GM19035 (cell line): ENCODE measurements at regions not wholly inside any gene's neighbourhood (a gene's known extent, or its start where the extent isn't known, plus 50 kb on each side); places are given as distances from the start of the nearest gene placed in this dataset.
"Not testable (repeated sequence)": the region's sequence is repeated elsewhere in the genome, so short reads cannot be mapped to it uniquely, and the experiment has no call there.

Source experiments
- ATAC-seq: cut with Tn5 transposase; IDR thresholded peaks from one replicate; pipeline ENCODE4 v1.9.1; 2021; ENCODE audit not compliant: unreplicated experiment

DNA sequence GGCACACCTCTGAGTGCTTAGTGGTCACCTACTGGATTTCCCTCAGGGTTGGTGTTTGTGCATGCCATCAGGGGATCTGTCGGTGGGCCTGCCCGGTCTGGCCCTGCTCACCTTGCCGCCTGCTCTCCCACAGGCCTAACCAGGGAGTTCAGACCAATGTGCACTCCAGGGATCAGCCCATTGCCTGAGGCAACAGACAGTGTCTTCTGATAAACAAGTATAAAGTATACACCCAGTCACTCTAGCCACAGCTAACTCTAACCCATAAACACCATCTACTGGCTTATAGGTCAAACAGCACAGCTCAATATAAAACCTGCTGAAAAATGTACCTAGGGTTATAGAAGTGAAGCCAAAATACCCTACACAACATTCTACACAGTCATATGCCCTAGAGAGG lies 1300.0 kb downstream of the PLA2G4A start:
- ATAC-seq: no peak

- ATAC-seq: no peak
These were observed 1301.4 kb downstream of the PLA2G4A start for GRCh38 chr1:188129856-188130838.

GRCh38 chr1:188137221-188137620 lies 1308.5 kb downstream of the PLA2G4A start:
- ATAC-seq: no peak

DNA sequence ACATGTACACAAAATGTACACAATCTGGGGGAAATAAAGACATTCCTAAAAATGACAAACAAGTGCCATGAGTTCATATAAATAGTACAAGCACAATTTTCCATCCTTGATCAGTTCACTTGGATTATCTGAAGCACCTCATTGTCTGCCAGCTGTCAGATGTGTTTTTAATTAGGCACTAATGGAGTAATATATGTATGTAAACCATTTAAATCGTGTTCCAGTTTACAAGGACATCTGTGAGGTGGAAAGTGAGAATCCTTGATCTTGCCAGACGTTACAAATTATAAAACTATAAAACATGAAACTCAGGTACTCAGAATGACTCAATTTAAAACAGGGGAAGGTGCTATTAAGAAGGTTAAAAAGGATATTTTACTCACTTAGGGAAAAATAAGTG lies 1312.2 kb downstream of the PLA2G4A start:
- ATAC-seq: no peak

GRCh38 chr1:188154196-188154595 lies 1325.4 kb downstream of the PLA2G4A start:
- ATAC-seq: no peak

GRCh38 chr1:188154761-188155160 lies 1326.0 kb downstream of the PLA2G4A start:
- no peak for ATAC-seq

GRCh38 chr1:188155261-188155660 lies 1326.5 kb downstream of the PLA2G4A start:
- no peak for ATAC-seq

GRCh38 chr1:188164459-188164858 lies 1335.7 kb downstream of the PLA2G4A start:
- no peak for ATAC-seq

DNA sequence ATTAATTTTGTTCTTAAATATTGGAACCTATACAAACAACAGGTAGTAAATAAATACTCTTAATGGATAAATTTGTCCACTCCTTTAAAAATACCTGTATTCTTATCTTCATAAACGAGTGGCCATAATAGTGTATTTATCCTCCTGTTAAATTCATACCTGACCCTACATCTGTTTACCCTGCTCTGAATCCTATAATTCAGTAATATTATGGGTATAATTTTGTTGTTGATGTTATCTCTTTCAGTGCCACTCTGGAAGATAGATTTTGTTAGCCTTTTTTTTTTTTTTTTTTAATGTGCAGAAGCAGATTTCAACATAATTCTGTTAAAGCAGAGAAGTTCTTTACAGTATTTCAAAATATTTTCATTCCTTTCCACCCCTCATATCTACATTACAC lies 1337.9 kb downstream of the PLA2G4A start:
- no peak for ATAC-seq

GRCh38 chr1:188169971-188170370 lies 1341.2 kb downstream of the PLA2G4A start:
- ATAC-seq: no peak

DNA sequence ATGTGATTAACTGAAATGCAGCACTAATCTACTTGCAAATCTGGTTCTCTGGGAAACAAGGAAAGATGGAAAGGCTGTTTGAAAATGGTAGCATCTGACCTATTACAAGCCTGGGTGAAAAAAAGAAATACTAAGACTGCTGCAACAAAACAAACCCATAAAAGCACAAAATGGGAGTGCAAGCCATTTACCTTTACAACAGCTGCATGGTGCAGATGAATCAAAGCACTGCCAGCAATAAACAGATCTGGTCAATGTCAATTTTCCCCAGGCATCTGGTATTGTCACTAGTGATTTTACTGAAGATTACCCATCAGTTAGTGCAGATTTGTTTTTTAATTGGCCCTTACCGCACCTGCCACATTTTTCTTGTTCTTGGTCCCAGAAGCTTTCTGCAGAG lies 1341.7 kb downstream of the PLA2G4A start:
- no peak for ATAC-seq

DNA sequence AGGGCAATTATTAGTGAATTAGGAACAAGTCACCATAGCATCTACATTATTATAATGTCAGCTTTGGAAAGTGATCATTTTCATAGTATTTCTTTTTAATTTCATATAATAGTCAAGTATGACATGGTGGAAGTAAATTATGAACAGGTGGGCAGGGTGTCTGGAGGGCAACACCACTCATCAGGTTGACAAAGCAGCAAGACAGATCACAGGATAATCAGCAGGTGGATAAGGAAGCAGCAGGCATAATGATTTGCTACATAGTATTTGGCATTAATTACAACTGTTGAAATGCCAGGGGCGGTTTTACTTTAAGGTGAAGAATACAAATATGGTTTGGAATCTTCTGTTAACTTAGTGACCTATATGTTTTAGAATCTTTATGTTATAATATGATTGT lies 1342.2 kb downstream of the PLA2G4A start:
- no peak for ATAC-seq

DNA sequence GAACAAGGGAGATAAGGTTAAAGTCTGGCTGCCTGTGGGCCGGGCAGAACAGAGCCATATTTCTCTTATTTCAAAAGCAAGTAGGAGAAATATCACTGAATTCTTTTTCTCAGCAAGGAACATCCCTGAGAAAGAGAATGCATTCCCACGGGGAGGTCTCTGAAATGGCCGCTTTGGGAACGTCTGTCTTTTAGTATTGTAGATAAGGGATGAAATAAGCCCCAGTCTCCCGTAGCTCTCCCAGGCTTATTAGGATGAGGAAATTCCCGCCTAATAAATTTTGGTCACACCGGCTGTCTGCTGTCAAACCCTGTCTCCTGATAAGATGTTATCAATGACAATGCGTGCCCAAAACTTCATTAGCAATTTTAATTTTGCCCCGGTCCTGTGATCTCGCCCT lies 1353.3 kb downstream of the PLA2G4A start:
- ATAC-seq: not testable (repeated sequence)

DNA sequence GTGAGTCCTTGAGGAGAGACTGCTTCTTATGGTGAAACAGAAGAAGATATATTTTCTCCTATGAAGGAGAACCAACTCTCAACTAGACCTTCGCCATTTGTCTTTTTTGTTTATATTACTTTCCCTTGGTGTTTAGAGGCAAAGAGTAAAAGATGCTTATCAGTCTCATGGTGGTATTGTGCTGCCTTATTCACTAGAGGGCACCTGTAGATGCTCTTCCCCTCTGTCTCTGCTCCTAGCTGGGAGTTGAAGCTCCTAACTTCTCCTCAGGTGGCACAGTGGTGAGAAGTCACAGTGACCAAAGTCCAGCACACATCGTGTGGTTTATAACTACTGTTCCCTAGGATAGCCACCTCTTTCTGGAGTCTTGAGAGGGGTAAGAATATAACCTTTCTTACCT lies 1359.6 kb downstream of the PLA2G4A start:
- no peak for ATAC-seq

DNA sequence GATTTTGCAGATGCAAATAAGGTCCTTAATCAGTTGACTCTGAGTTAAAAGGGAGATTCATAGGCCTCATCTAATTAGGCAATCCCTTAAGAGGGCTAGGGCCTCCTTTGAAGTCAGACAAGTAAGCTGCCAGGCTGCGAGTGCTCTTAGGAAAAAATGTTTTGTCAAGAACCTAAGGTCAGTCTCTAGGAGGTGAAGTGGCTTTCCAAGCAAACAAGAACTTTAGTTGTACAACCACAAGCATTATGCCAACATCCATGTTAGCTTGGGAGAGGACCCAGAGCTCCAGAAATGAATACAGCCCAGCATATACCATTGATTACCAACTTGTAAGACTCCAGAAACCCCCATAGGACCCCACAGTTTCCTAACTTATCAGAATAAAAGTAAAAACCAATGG lies 1366.2 kb downstream of the PLA2G4A start:
- no peak for ATAC-seq

DNA sequence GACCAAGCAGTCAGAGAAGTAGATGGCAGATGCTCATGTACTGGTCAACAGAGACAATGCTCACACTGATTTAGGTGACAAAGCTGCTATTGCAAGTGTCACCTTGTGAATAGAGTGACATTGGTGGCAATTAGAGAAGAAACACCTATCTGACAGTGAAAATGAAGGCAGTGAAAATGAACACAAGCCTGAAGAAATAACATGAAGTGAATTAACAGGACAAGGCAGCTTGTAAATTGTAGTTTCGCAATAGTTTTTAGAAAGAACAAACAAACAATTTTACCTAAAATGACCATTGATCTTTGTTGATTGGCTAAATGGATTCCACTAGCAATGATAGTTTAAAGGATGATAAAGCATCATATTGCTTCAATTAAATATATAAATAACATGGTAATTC lies 1389.5 kb downstream of the PLA2G4A start:
- ATAC-seq: no peak

GRCh38 chr1:188220051-188220450 lies 1391.3 kb downstream of the PLA2G4A start:
- ATAC-seq: no peak

DNA sequence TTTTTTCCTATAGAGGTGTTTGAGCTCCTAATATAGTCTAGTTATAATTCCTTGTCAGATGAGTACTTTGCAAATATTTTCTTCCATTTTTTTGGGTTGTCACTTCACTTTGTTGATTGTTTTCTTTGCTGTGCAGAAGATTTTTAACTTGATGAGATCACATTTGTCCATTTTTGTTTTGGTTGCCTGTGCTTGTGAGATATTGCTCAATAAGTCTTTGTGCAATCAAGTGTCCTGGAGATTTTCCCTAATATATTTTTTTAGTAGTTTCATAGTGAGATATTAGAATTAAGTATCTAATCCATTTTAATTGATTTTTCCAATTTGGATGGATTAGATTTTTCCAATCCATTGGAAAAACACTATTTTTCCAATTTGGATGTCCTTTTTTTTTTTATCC lies 1395.5 kb downstream of the PLA2G4A start:
- no peak for ATAC-seq

DNA sequence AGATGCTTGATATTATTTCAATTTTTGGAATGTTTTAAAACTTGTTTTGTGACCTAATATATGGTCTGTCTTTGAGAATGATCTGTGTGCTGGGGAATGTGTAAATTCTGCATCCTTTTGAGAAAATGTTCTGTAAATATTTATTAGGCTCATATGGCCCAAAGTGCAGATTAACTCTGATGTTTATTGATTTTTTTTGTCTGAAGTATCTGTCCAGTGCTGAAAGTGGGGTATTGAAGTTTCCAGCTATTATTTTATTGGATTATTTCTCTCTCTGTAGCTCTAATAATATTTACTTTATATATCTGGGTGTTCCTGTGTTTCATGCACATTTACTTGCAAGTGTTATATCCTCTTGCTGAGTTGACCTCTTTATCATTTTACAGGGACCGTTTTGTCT lies 1397.2 kb downstream of the PLA2G4A start:
- ATAC-seq: no peak

- ATAC-seq: no peak
These were observed 1399.9 kb downstream of the PLA2G4A start for GRCh38 chr1:188228623-188229022.

DNA sequence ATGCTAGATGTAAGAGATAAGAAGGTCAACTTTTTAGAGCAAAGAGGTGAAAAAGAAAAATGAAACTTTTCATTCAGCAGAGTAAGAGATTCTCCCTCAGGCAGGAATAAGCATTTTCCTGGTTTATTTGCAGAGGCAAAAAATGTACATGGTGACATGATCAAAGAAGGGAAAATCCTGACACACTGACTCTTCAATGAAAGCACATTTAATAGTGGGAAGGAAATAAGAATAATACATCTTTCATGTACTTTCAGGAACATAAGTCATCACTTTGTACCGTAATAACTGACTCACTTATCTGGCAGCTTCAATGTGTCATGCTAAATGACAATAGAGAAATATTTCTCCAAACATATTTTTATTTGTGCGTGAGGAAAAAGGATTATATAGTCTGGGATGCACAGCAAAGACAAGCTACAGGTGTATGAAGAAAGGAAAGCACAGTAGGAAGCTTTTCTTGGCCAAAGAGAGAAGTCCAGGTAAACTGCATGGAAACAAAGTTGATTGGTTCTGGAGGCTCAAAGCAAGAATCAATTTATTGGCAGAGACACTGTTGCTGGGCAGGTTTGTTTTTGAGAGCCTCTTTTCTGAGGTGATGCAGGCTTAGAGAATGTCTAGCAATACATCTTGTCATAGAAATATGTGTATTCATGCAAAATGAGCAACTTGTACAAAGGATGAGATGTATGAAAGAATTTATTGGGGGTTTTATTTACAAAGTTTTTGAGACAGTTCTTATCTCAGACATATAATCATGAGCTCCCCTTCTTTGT lies 1409.0 kb downstream of the PLA2G4A start:
- ATAC-seq: no peak

- ATAC-seq: no peak
These were observed 1412.1 kb downstream of the PLA2G4A start for GRCh38 chr1:188240772-188241406.
